SK-N-SH (cell line): ENCODE measurements at regions not wholly inside any gene's neighbourhood (a gene's known extent, or its start where the extent isn't known, plus 50 kb on each side); places are given as distances from the start of the nearest gene placed in this dataset.

Source experiments
- CTCF ChIA-PET: fragments of 300-600, 350-600 bp; formaldehyde crosslinking; extraction: SDS; loops from one replicate; lab custom pipeline; 2021; lab: Yijun Ruan, JAX
- POLR2A ChIA-PET: fragments of 350-600 bp; sonication (Branson Sonifier 250); formaldehyde crosslinking; extraction: SDS; loops from one replicate; lab custom pipeline; 2020; ENCODE audit warnings: antibody characterized with exemption, inconsistent platforms; lab: Yijun Ruan, JAX
- DNase-seq: peaks from one replicate; pipeline ENCODE4 v3.0.0; 2012
- H2AFZ ChIP-seq: fragments of 200-600 bp; sonication (generic); 2 replicates; pipeline ENCODE4 v1.8.1; 2016; ENCODE audit warnings: antibody characterized with exemption, mild to moderate bottlenecking, low read depth
- H3F3A ChIP-seq: fragments of 200-600 bp; sonication (generic); replicated peaks from 2 replicates; pipeline ENCODE3; 2016; ENCODE audit warnings: antibody characterized with exemption, mild to moderate bottlenecking; ENCODE audit not compliant: insufficient read depth
- H3K27ac ChIP-seq, 2 experiments: fragments of 200-500 bp in 1 of 2; fragments of 200-600 bp in 1 of 2; sonication (Bioruptor generic) in 1 of 2; sonication (generic), shearing (Covaris generic) in 1 of 2; 2 replicates each; pipeline versions ENCODE4 v1.5.1 to v1.6.1; 2014 to 2016; ENCODE audit warnings: low read depth in 2 of 2, inconsistent platforms in 1 of 2, low read length in 1 of 2, mild to moderate bottlenecking in 1 of 2, mixed read lengths in 1 of 2
- H3K27me3 ChIP-seq: fragments of 200-600 bp; sonication (generic), shearing (Covaris generic); 2 replicates; pipeline ENCODE4 v1.6.1; 2016; ENCODE audit warnings: mixed run types; ENCODE audit not compliant: insufficient read depth
- H3K36me3 ChIP-seq, 2 experiments: fragments of 200-500 bp in 1 of 2; fragments of 200-600 bp in 1 of 2; sonication (Bioruptor generic) in 1 of 2; sonication (generic) in 1 of 2; replicated peaks in 1 of 2; 2 replicates each; pipeline versions ENCODE3 to v1.5.1; 2014 to 2016; ENCODE audit warnings: low read length in 1 of 2, mild to moderate bottlenecking in 1 of 2; ENCODE audit not compliant: insufficient read depth in 2 of 2, control insufficient read depth in 1 of 2
- H3K4me1 ChIP-seq, 2 experiments: fragments of 200-500 bp in 1 of 2; fragments of 200-600 bp in 1 of 2; sonication (Bioruptor generic) in 1 of 2; sonication (generic), shearing (Covaris generic) in 1 of 2; 2 replicates each; pipeline versions ENCODE4 v1.5.1 to v1.6.1; 2014 to 2016; ENCODE audit warnings: low read depth in 1 of 2, low read length in 1 of 2, mixed run types in 1 of 2; ENCODE audit not compliant: insufficient read depth in 2 of 2, control insufficient read depth in 1 of 2
- H3K4me2 ChIP-seq: fragments of 200-600 bp; sonication (generic), shearing (Covaris generic); 2 replicates; pipeline ENCODE4 v1.6.1; 2017; ENCODE audit warnings: mixed run types
- H3K4me3 ChIP-seq, 2 experiments: fragments of 200-500 bp in 1 of 2; fragments of 200-600 bp in 1 of 2; sonication (Bioruptor generic) in 1 of 2; sonication (generic), shearing (Covaris generic) in 1 of 2; 2 replicates each; pipeline versions ENCODE4 v1.5.1 to v1.8.1; 2014 to 2016; ENCODE audit warnings: low read depth in 2 of 2, inconsistent platforms in 1 of 2, low read length in 1 of 2, mild to moderate bottlenecking in 1 of 2, mixed read lengths in 1 of 2, moderate library complexity in 1 of 2
- H3K79me2 ChIP-seq: fragments of 200-600 bp; sonication (generic); 2 replicates; pipeline ENCODE4 v1.8.1; 2017; ENCODE audit warnings: mild to moderate bottlenecking; ENCODE audit not compliant: insufficient read depth
- H3K9ac ChIP-seq: fragments of 200-600 bp; sonication (generic); 2 replicates; pipeline ENCODE4 v1.6.1; 2017; ENCODE audit warnings: mixed run types
- H3K9me2 ChIP-seq: fragments of 200-600 bp; sonication (generic); 2 replicates; pipeline ENCODE4 v1.6.1; 2017; ENCODE audit warnings: mixed run types
- H3K9me3 ChIP-seq: fragments of 200-600 bp; sonication (generic); 2 replicates; pipeline ENCODE4 v1.6.1; 2017; ENCODE audit warnings: mixed run types, mild to moderate bottlenecking, moderate library complexity
- H4K20me1 ChIP-seq: fragments of 200-600 bp; sonication (generic); 2 replicates; pipeline ENCODE4 v1.6.1; 2017; ENCODE audit warnings: mild to moderate bottlenecking, mixed run types; ENCODE audit not compliant: insufficient read depth
- EZH2phosphoT487 ChIP-seq: fragments of 200-600 bp; sonication (generic); IDR thresholded peaks from 2 replicates; pipeline ENCODE4 v1.6.1; 2017; ENCODE audit warnings: low read depth, mixed run types, mild to moderate bottlenecking, antibody characterized with exemption, moderate library complexity, borderline replicate concordance
- FOSL2 ChIP-seq: IDR thresholded peaks from 2 replicates; pipeline ENCODE4 v1.4.0; 2012; ENCODE audit warnings: low read depth, mild to moderate bottlenecking, moderate library complexity, borderline replicate concordance
- FOXJ3 ChIP-seq: sonication (generic); formaldehyde crosslinking; IDR thresholded peaks from 2 replicates; pipeline ENCODE4 v1.5.1; 2020; ENCODE audit warnings: mild to moderate bottlenecking, missing genetic modification reagents
- GATA2 ChIP-seq: sonication (generic); formaldehyde crosslinking; IDR thresholded peaks from 2 replicates; pipeline ENCODE4 v1.5.0; 2020; ENCODE audit warnings: mild to moderate bottlenecking, missing genetic modification reagents
- JUND ChIP-seq: IDR thresholded peaks from 2 replicates; pipeline ENCODE4 v1.4.0; 2012
- NFIC ChIP-seq: IDR thresholded peaks from 2 replicates; pipeline ENCODE4 v1.4.0; 2012; ENCODE audit warnings: borderline replicate concordance
- PBX3 ChIP-seq: IDR thresholded peaks from 2 replicates; pipeline ENCODE4; 2012
- REST ChIP-seq: IDR thresholded peaks from 2 replicates; pipeline ENCODE4 v1.6.1; 2012; ENCODE audit warnings: mild to moderate bottlenecking, low read depth, low read length, moderate library complexity
- RFX5 ChIP-seq: IDR thresholded peaks from 2 replicates; pipeline ENCODE4 v1.6.1; 2012; ENCODE audit warnings: mild to moderate bottlenecking, improper control_type of control experiment, low read length
- RXRA ChIP-seq: IDR thresholded peaks from 2 replicates; pipeline ENCODE4 v1.4.0; 2012; ENCODE audit warnings: low read depth, mild to moderate bottlenecking, borderline replicate concordance
- TAF1 ChIP-seq: IDR thresholded peaks from 2 replicates; pipeline ENCODE4 v1.6.1; 2012; ENCODE audit warnings: low read depth, mild to moderate bottlenecking, low read length, moderate library complexity, borderline replicate concordance
- USF2 ChIP-seq: fragments of 150-350 bp; IDR thresholded peaks from 2 replicates; pipeline ENCODE4 v1.6.1; 2017; ENCODE audit warnings: antibody characterized with exemption, low read length, low read depth, borderline replicate concordance
- WGBS: methylation state at CpG from one replicate; pipeline ENCODE4 v1.1.6; 2017; ENCODE audit warnings: low lambda C conversion rate; 5-methylcytosine and 5-hydroxymethylcytosine counted together
- TF ChIP-seq, protein P1 (sequence below): IDR thresholded peaks from 2 replicates; pipeline ENCODE4 v1.4.0; 2012; ENCODE audit warnings: low read depth, borderline replicate concordance
- TF ChIP-seq, protein P2 (sequence below): fragments of 200-600 bp; sonication (generic); IDR thresholded peaks from 2 replicates; pipeline ENCODE4 v1.6.1; 2017; ENCODE audit warnings: antibody characterized with exemption, mild to moderate bottlenecking, moderate library complexity

- H3K27me3 ChIP-seq = no peaks in the 10 kb centered on the region
- H3K4me3 ChIP-seq = no peak overlapping the region
- DNase-seq = no peak
- H3K4me1 ChIP-seq = no peaks in the 10 kb centered on the region; a peak in 1 of 4 replicates
- TF ChIP-seq USF2 (no peak), JUND (no peak), NFIC (no peak), FOSL2 (no peak), RXRA (no peak), REST (no peak), RFX5 (no peak), EZH2phosphoT487 (no peak), GATA2 (CRISPR knock-in tag) (no peak), TAF1 (no peak), PBX3 (no peak), FOXJ3 (CRISPR knock-in tag) (no peak)
- TF ChIP-seq, protein P1, sequence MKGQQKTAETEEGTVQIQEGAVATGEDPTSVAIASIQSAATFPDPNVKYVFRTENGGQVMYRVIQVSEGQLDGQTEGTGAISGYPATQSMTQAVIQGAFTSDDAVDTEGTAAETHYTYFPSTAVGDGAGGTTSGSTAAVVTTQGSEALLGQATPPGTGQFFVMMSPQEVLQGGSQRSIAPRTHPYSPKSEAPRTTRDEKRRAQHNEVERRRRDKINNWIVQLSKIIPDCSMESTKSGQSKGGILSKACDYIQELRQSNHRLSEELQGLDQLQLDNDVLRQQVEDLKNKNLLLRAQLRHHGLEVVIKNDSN = no peak
- TF ChIP-seq, protein P2, sequence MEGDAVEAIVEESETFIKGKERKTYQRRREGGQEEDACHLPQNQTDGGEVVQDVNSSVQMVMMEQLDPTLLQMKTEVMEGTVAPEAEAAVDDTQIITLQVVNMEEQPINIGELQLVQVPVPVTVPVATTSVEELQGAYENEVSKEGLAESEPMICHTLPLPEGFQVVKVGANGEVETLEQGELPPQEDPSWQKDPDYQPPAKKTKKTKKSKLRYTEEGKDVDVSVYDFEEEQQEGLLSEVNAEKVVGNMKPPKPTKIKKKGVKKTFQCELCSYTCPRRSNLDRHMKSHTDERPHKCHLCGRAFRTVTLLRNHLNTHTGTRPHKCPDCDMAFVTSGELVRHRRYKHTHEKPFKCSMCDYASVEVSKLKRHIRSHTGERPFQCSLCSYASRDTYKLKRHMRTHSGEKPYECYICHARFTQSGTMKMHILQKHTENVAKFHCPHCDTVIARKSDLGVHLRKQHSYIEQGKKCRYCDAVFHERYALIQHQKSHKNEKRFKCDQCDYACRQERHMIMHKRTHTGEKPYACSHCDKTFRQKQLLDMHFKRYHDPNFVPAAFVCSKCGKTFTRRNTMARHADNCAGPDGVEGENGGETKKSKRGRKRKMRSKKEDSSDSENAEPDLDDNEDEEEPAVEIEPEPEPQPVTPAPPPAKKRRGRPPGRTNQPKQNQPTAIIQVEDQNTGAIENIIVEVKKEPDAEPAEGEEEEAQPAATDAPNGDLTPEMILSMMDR = no peak
- no peak overlapping the region for H3K4me2 ChIP-seq
- H3K9ac ChIP-seq = no peak overlapping the region
- no peak overlapping the region for H2AFZ ChIP-seq
- H4K20me1 ChIP-seq = no peaks in the 10 kb centered on the region
- H3F3A ChIP-seq = no peaks in the 10 kb centered on the region
- no peaks in the 10 kb centered on the region for H3K36me3 ChIP-seq
- ChIA-PET CTCF (interaction anchor here (0.6 kb wide), 1 partner anchor 875 kb away, joined by 3 read pairs; no protein-coding TSS in a partner anchor), POLR2A (no interaction called here)
- no peak overlapping the region for H3K27ac ChIP-seq
- H3K9me3 ChIP-seq = peaks cover 11% of the 10 kb centered on the region; the same call in 1 of the 2 replicates
- 90% methylated on average over 2 of the region's 2 CpGs for WGBS
- no peaks in the 10 kb centered on the region for H3K79me2 ChIP-seq
- H3K9me2 ChIP-seq = no peaks in the 10 kb centered on the region
Measured at GRCh38 chr1:78434351-78434750, 56.4 kb upstream of the PTGFR start.
